ENCODE measurements at regions not wholly inside any gene's neighbourhood (a gene's known extent, or its start where the extent isn't known, plus 50 kb on each side); places are given as distances from the start of the nearest gene placed in this dataset.

DNA sequence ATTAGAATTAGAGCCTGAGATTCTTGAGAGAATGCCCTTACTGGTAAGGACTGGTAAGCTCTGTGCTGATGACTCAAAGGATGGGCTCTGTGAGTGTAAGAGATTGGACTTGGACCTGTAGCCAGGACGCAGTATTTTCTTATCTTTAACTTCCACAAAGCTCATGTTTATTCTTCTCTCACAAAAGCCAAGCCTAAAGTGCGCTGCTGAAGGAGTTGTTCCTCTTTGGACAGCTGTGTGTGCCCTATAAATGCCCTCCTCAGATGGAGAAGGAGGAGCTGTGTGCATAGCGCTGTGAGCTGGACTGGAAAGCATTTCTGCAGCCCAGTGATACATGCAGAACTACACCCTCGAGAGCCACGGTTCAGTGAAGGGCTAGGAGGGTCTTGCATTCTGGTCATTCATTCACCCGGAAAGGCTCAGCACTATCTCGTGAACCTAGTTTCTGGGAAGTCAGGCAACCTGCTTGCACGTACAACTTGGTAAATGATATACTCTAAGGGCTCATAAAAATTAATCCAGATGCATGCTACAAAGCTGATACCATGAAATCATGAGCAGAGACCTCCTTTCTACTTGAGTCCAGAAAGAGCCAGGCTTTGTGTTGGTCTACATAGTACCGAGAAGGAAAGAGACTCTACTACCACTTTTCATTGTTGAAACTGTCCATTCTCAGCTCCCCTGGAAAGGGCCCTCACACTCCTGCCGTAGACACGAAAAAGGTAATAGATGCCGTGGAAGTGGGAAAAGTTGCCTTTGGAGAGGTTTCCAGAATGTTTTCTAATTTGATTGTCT is 103.0 kb upstream of the TBL1XR1 start:
- peak; percentile 34 to 67 (median 38) for DNase-seq

DNA sequence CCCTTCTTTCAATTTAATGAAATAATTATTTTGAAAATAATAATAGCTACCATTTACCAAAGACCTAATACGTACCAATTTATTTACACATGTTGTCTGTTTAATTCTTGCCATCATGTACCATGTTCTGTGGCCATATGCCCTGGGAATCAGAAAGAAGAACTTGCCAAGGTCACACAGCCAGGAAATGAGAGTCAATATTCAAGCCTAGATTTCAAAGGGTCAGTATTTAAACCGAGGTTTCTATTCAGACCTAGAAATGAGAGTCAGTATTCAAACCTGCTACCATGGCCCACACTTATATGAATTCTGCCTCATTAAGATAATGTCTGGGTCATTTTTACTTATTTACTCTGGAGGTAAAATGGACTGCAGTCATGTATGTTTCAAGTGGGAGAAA is 103.6 kb upstream of the TBL1XR1 start:
- DNase-seq, result no peak

DNA sequence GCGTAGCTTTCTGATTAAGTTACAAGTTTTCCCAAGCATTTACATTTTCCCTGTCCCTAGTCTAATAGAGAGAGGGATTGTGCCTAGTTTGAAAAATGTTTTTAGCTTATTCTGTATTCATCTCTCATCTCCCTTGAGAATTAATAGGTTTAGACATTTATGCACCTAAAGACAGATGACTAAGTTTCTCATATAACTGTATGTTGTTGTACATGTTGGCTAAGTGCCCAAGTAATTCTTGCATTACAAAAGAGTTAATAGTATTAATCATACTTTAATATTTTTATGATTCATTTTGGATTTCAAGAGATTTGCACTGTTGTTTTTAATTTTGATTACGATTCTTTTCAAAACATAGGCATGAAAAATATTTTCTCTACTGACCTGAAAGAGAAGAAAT is 109.0 kb upstream of the TBL1XR1 start:
- DNase-seq, result peak in 1 of 3 donors; percentile 42

DNA sequence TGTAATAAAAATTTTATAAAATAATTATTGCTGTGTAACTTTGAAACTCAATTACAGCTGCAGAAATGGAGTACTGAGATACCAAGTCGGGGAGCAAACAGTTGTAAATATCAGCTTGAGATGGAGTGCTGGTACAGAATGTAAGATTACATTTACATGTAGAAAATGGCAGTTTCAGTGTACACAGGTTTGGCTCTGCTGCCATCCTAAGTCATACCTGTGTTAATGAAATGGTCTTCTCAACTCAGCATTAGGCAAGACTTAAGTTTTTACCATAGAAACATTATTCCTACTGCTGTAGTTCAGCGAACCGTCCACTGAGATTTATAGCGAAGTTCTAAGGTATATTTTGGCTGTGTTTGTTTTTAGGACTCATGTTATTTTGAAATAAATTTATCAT is 110.1 kb upstream of the TBL1XR1 start:
- DNase-seq, result no peak

DNA sequence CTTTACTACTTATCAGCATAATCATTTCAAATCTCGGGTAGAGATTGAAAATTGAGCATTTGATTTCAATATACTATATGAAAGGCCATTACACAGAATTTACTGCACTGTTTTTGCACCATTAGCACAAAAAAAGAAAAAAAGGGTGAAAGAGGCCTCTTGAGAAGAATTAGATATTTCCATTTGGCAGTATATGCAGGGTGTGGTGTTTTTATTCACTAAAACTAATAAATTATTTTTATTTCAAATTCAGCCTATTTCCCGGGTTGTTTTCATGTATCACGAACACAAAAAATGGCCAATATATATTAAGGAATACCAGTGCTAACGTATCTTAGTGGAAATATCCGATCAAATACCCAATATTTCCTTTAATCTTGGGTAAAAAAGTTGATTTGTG is 110.5 kb upstream of the TBL1XR1 start:
- peak in 1 of 3 donors; percentile 74 for DNase-seq

DNA sequence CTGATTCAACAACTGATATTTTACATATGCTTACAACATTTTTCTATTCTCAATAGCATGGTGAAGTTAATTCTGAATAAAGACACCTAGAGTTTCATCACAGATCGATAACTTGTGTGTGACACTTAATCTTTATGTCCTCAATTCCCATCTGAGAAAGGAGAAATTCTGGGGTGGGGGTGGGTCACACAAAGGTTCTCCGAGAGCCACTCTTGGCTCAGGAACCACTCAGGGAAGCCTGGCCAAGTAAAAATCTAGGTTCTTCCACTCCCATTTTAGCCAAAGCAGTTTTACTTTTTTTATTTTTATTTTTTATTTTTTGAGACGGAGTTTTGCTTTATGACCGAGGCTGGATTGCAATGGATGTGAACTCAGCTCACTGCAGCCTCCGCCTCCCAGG is 111.0 kb upstream of the TBL1XR1 start:
- peak in 1 of 3 donors; percentile 55 for DNase-seq

DNA sequence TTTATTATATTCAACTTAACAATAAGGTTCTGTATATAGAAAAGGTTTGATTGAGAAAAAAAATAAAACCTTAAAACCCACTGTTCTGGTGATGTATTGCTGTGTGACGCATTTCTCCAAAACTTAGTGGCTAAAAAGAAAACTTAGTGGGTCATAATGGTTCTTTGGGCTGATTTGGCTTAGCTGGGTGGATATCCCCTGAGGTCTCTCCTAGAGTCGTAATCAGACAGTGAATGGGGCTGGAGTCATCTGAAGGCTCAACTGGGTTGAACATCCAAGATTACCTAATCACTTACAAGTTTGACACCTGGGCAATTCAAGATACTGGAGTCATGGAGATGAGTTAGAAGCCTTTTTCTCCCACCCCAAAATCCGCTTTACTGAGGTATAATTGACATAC is 111.6 kb upstream of the TBL1XR1 start:
- no peak for DNase-seq

DNA sequence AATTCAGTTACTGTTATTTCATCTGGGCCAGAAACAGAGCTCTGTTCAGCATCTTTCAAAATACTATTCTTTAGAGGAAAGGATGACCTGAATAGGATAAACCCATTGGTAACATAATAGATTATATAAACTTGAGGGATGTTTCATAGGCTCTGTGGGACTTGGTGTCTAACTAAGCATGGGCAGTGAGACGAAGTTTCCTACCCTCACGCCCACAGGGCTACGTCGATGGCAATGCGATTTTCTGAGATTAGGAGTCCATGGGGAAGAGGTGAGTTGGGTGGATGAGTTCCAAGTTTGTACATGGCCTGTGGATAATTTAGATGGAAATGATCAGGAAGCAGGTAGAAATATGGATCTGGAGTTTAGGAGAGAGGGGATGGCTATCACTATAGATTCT is 115.2 kb upstream of the TBL1XR1 start:
- no peak for DNase-seq

DNA sequence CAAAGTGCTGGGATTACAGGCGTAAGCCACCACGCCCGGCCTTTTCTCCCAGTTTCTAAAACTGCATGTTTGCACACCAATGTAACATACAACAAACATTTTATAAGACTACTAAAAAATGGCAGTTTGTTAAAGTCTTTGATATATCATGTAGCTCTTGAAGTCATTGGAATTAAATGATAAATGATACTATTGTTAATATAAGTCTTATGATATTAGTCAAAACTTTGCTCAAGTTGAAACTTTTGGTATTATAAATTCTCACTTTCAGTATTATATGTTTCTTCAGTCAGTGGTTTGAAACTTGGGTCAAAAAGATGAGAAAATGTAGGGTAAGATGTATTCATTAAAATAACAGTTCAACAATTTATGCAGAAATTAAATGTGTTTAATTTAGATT is 117.6 kb upstream of the TBL1XR1 start:
- DNase-seq, result no peak

DNA sequence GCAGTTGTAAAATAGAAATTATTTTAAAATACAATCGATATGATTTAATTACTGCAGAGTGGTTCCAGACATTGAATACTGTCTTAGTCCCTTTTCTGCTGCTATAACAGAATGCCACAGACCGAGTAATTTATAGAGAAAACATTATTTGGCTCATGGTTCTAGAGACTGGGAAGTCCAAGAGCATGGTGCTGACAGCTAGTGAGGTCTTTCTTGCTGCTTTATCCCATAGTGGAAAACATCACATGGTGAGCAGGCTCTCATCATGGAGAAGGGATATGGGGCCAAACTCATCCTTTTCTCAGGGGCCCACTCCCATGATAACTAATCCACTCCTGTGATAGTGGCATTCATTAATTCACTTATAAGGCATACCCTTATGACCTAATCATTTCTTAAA is 120.0 kb upstream of the TBL1XR1 start:
- DNase-seq, result no peak

DNA sequence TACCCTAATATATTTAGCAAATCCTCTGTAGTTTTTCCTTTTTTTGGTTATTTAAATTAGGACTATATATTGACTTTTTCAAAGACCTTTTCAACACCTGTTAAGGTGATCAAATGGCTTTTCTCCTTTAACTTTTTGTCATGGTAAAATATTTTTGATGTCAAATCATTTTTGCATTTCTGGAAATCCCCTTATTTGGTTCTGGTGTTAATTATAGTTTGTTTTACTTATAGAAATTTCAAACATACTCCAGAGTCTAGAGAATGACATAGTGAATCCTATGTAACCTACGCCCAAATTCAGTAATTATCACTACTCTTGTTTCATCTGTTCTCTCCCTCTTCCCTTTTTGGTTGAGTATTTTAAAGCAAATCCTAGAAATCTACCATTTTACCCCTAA is 121.3 kb upstream of the TBL1XR1 start:
- DNase-seq, result no peak

DNA sequence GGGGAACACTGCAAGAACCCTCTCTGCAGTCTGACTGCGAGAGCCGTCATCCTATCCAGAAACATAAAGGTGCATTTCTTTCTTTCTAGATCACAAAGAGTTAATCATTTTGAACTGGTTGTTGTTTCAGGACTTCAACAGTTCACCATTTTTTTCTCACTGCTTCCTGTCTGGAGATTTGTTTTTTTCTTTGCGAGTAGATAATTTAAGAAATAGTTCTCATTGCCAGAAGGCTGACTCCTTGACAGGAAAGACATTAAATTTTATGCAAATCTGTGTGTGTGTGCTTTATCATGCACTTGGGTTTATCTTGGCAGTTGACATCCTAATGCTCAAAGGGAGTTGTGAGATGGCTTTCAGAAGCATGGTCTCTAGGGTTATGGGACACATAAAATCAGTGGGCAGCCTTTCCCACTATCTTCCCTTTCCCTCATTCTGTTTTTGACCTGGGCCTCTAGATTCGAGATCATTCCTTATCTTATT is 123.5 kb upstream of the TBL1XR1 start:
- peak in 1 of 3 donors; percentile 62 for DNase-seq

DNA sequence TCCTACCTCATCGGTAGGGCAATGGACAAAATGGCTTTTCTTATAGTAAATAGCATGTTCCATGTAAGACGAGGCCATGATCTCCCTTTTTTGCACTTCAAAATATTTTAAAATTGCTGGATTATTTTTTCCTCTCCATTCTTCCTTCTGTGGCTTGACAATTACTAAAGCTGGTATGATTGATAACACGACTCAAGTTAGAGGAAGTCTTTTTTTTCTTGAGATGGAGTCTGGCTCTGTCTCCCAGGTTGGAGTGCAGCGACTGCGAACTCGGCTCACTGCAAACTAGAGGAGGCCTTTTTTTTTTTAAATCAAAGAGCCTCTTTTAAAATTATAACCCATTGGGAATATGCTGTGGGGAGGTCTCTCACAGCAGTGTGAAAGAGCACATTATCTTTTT is 124.5 kb upstream of the TBL1XR1 start:
- DNase-seq, result no peak

DNA sequence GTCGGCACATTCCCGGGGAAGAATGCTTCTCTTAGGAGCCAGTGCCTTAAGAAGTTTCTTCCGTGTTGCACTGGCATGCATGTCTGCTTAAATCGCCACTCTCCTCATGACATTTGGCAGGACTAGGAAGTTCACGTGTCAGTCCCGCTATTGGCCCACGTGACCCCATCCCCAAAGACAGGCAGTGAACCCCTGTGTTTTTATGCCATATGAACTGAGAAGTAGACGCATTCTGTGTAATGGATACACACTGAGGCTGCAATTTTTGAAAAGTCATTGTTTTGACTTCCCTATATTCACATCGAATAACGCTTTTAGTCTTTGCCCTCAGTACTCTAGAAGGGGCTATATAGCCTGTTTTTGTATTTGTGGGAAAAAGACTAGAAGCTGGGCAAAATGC is 125.6 kb upstream of the TBL1XR1 start:
- no peak for DNase-seq

DNA sequence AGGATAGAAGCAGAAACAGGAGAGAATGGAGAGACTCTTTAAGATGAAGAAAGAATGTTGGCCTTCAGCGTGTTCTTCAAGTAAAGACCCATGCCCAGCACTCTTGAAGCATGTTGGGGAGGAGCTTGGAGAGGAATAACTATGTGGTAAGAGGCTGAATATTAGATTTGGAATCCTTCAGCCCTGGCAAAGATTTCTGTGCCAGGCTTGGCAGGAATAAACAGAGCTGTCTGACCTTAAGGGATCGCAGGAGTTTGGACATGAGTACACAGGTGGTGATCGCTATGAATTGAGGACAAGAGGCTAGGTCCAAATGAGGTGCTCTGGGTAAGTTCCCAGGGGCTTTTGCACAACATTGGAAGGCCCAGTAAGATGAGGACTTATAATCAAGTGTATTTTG is 132.6 kb upstream of the TBL1XR1 start:
- no peak for DNase-seq

DNA sequence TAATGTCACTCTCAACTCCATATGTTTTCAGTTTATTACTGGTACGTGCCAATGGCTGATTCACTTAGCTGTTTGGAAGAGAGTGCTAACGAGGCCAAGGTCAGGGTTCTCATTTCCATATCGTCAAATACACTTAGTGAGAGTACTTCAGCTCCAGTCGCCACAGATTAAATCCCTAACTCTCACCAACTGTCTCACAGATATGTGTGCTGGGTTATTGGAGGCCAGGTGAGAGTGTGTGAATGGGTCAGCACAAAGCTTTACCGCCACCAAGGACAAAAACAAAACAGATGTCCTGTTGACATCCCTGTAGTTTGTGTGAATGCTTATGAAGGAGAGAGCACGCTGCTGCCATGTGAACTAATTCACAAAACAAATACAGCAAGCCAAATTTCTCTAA is 133.5 kb upstream of the TBL1XR1 start:
- no peak for DNase-seq

DNA sequence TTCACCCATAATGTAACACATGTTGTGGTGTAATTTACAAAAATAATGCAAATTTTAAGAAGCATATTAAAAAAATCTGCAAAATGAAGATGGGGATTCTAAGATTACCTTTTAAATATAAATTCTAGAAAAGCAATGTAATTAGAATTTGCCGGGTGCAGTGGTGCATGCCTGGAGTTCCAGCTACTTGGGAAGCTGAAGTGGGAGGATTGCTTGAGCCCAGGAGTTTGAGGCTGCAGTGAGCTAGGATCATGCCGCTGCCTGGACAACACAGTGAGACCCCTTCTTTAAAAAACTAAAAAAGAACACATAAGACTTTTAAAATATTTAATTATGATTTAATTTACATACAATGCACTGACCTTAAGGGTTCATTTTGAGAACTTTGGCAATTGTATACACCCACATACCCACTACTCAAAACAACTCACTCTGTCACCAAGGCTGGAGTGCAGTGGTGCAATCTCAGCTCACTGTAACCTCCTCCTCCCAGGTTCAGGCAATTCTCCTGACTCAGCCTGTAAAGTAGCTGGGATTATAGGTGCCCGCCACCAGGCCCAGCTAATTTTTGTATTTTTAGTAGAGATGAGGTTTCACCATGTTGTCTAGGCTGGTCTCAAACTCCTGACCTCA is 134.0 kb upstream of the TBL1XR1 start:
- no peak for DNase-seq

DNA sequence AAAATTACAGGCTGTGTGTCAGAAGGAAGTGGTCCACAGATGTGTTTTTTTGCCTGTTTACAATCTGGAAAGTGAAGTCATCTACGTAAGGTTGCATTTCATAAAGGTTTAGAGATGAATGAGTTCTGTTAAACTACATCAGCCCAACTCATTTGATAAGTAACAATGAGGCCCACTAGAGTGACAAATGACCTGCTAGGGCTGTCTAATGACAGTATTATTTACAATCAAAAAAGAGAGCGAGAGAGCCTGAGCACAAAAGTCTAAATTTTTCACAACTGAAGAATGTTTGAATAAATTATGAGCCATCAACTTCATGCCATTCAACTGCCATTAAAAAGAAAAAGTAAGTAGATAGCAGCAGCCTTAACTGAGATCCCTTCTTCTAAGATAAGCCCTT is 135.7 kb upstream of the TBL1XR1 start:
- DNase-seq, result no peak

DNA sequence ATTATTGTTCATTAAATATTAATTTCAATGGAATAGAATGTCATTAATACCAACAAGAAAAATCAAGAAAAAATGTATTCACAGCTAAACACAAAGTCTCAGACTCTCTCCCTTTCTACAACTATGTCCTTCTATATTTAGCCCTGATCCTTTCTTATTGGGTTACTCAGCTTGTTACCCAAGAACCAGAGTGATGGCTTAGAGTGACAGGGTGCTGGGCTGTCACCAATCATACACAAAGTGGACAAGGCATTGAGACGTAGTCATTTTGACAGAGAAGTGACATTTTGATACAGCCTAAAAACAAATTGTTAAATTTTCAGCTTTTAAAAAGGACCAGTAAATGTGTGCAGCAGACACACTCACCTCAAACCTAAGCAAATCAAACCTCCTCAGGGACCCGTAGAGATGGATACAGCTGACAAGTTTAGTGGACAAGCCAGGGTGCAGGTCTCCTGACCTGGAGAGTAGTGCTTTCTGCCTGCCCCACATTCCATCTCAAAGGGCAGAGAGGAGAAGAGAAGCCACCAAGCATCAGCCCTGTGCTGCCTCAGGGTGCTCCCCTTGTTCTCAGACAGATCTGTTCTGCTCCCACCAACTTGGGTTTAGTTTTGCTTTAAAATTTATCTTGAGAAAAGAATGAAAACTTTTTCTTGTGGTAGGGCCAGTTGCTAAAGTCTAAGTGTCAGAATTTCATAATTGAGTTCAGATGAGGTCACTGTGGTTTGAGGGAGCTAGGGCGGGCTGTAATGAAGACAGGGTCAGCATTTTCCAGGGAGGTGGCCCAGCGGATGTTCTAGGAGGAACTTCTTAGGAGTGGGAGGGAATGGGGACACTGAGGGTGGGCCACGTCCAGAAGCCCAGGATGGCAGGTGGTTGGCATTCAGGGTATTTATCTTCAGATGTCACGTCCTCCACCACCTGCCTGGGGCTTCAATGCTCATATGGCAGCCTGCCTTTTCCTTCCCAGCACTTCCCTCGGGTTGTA is 136.5 kb upstream of the TBL1XR1 start:
- peak in 1 of 3 donors; percentile 46 for DNase-seq

DNA sequence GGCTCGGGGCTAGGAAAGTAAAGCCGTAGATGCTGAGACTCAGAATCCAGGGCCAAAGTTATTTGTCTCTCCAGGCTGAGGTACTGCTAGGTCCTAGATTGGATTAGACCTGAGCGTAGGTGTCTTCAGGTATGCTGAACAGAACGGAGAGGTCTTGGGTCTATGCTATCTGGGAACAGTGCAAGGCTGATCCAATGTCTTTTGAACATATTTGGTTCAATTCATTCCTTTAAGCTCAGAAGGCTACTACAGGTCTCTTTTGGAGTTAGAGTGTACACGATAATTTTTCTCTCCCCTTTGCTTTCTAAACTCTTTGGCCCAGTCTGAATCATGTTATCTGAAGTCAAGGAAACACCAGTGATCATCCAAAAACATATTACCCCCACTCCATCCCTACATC is 137.5 kb upstream of the TBL1XR1 start:
- no peak for DNase-seq

DNA sequence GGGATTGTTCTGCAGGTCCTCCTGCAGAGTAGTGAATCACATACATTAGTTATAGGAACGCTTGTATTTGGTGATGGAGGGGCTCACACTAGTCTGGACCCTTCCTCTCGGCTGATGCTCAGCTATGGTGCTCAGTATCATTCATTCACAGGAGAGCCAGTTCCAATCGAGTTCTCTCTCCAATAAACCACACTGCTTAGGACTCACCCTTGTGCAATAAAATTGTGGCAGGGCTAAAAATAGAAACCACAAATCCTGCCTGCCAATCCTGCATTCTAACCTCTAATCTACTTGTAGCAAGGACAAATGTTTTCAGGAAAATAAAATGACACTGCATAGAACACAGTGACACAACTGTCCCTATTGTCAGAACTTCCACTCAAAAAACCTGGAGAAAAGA is 138.4 kb upstream of the TBL1XR1 start:
- no peak for DNase-seq

DNA sequence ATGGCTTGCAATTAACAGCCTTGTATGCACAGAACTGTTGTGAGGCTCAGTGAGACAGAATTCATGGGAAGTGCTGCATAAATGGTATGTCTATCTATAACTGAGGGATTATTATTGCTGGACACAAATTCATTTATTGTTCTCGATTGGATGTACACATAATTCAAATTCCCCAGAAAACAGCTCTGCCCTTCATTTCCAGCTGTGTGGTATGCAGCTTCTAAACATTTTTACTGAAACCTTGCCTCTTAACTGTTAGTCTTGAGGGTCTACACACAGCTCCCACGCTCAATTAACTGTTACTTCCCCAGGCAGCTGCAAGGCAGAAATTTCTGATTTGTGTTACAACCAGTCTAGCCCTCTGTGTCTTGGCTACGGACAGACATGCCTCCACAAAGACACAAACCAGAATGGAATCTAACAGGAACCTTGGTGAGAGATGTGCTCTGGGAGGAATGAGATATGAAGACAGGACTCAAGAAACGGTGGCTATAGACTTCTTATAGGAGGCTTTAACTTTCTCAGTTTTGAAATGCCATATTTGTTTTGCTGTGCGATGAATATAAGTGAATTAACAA is 139.7 kb upstream of the TBL1XR1 start:
- DNase-seq, result peak in 1 of 3 donors; percentile 45
